ENCODE measurements at regions not wholly inside any gene's neighbourhood (a gene's known extent, or its start where the extent isn't known, plus 50 kb on each side); places are given as distances from the start of the nearest gene placed in this dataset.

DNA sequence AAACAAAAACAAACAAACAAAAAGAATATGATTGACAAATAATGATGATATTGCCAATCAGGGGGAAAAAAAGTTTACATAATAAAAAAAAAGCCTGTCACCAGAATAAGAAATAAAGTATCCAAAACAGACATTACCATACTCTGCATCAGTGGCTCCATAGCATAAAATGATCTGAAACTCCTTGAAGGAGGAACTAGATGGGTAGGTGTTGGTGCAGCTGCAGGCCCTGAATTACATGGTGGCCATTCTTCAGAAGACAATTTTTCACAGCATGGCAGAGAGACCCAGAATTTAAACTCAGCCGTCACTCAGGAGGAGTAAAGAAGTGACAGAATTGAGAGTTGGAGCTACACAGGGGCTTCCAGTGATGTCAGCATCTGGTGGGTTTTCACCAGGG is 60.2 kb downstream of the GLUL start:
- intact Hi-C loops (cut with micrococcal nuclease): loop anchor here (5.0 kb wide), 1 partner anchor 61 kb away; the partner anchor contains the start of gene GLUL
- peaks cover 0 to 12% (median 0%) of the 10 kb centered on the region in 3 donors for H3K9me3 ChIP-seq (ENCODE audit: control extremely low read depth in 1 of 3, control insufficient read depth in 2 of 3, insufficient read depth in 1 of 3, low read length in 2 of 3)
- H3K4me3 ChIP-seq (ENCODE audit: control extremely low read depth in 1 of 5, extremely low read depth in 1 of 5, insufficient read depth in 1 of 5, low read depth in 2 of 5, low read length in 4 of 5): no peak overlapping the region
- no peaks in the 10 kb centered on the region for H3K79me2 ChIP-seq (ENCODE audit: control insufficient read depth, insufficient read depth, low read length)
- POLR2A ChIA-PET: no interaction called here
- no peaks in the 10 kb centered on the region for H4K20me1 ChIP-seq (ENCODE audit: control insufficient read depth, insufficient read depth, low read length, poor library complexity, severe bottlenecking)
- WGBS (ENCODE audit: insufficient coverage): 0% methylated on average over 1 of the region's 1 CpG
- ATAC-seq (ENCODE audit: low read depth) (peak; percentile 65), DNase-seq (peak; percentile 35)
- H3K9ac ChIP-seq (ENCODE audit: low read length): no peak overlapping the region
- Mint-ChIP-seq H3K27me3 (peaks cover 3% of the 10 kb centered on the region), H3K4me3 (peak overlapping the region; percentile 13), H3K27ac (peak overlapping the region; percentile 76), H3K9me3 (ENCODE audit: insufficient read depth) (peaks cover 2% of the 10 kb centered on the region), H3K4me1 (peaks cover 16% of the 10 kb centered on the region)
- H2AFZ ChIP-seq (ENCODE audit: insufficient read depth, low read depth, low read length, poor library complexity, severe bottlenecking): peak overlapping the region; percentile 15
- H3K36me3 ChIP-seq (replicated peaks in 1 of 2; ENCODE audit: control extremely low read depth in 1 of 2, control insufficient read depth in 1 of 2, extremely low read depth in 1 of 2, insufficient read depth in 2 of 2, low read length in 1 of 2): no peaks in the 10 kb centered on the region
- no peaks in the 10 kb centered on the region for H3K27me3 ChIP-seq (replicated peaks in 1 of 4; ENCODE audit: control extremely low read depth in 1 of 4, control insufficient read depth in 3 of 4, insufficient read depth in 4 of 4, low read length in 3 of 4)
- TF ChIP-seq, protein P1, sequence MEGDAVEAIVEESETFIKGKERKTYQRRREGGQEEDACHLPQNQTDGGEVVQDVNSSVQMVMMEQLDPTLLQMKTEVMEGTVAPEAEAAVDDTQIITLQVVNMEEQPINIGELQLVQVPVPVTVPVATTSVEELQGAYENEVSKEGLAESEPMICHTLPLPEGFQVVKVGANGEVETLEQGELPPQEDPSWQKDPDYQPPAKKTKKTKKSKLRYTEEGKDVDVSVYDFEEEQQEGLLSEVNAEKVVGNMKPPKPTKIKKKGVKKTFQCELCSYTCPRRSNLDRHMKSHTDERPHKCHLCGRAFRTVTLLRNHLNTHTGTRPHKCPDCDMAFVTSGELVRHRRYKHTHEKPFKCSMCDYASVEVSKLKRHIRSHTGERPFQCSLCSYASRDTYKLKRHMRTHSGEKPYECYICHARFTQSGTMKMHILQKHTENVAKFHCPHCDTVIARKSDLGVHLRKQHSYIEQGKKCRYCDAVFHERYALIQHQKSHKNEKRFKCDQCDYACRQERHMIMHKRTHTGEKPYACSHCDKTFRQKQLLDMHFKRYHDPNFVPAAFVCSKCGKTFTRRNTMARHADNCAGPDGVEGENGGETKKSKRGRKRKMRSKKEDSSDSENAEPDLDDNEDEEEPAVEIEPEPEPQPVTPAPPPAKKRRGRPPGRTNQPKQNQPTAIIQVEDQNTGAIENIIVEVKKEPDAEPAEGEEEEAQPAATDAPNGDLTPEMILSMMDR (IDR thresholded peaks at IDR 0.05): no peak
- TF ChIP-seq EZH2 (IDR thresholded peaks at IDR 0.05; ENCODE audit: borderline replicate concordance, insufficient read depth, low read depth, low read length, poor library complexity, severe bottlenecking): no peak
- peak overlapping the region; percentile 34 for H3K4me2 ChIP-seq (replicated peaks; ENCODE audit: low read depth, low read length, poor library complexity, severe bottlenecking)
- peak overlapping the region in 1 of 2 donors; percentile 36 for H3K27ac ChIP-seq (ENCODE audit: low read length in 2 of 2)
- CTCF ChIA-PET: no interaction called here
- peaks cover 7 to 16% of the 10 kb centered on the region in 2 donors for H3K4me1 ChIP-seq (ENCODE audit: control insufficient read depth in 2 of 2, insufficient read depth in 2 of 2, low read length in 2 of 2)

DNA sequence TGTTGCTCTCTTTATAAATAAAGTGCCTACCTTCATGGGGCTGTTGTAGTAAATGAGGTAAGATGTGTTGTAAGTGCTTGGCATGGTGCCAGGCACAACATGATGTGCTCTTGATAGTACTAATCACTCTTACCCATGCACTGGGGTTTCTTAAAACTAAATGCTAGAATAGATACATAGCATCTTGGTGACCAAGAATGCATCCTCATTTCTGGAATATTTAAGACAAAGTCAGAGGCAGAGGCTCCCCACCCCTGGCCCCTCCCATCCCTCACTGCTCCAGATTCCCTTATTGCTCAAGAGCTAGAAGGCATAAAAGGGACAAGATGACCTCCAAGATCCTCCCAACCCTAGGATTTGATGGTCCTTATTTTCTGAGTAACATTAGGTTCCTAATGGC is 61.3 kb downstream of the GLUL start:
- Histone ChIP-seq H3K4me1 (ENCODE audit: control insufficient read depth in 2 of 2, insufficient read depth in 2 of 2, low read length in 2 of 2) (peaks cover 7 to 16% of the 10 kb centered on the region in 2 donors), H3K27ac (ENCODE audit: low read length in 2 of 2) (no peak overlapping the region), H4K20me1 (ENCODE audit: control insufficient read depth, insufficient read depth, low read length, poor library complexity, severe bottlenecking) (no peaks in the 10 kb centered on the region), H3K79me2 (ENCODE audit: control insufficient read depth, insufficient read depth, low read length) (no peaks in the 10 kb centered on the region), H3K27me3 (replicated peaks in 1 of 4; ENCODE audit: control extremely low read depth in 1 of 4, control insufficient read depth in 3 of 4, insufficient read depth in 4 of 4, low read length in 3 of 4) (no peaks in the 10 kb centered on the region), H3K4me3 (ENCODE audit: control extremely low read depth in 1 of 5, extremely low read depth in 1 of 5, insufficient read depth in 1 of 5, low read depth in 2 of 5, low read length in 4 of 5) (no peak overlapping the region), H3K4me2 (replicated peaks; ENCODE audit: low read depth, low read length, poor library complexity, severe bottlenecking) (no peak overlapping the region), H2AFZ (ENCODE audit: insufficient read depth, low read depth, low read length, poor library complexity, severe bottlenecking) (no peak overlapping the region), H3K9ac (ENCODE audit: low read length) (no peak overlapping the region), H3K36me3 (replicated peaks in 1 of 2; ENCODE audit: control extremely low read depth in 1 of 2, control insufficient read depth in 1 of 2, extremely low read depth in 1 of 2, insufficient read depth in 2 of 2, low read length in 1 of 2) (no peaks in the 10 kb centered on the region), H3K9me3 (ENCODE audit: control extremely low read depth in 1 of 3, control insufficient read depth in 2 of 3, insufficient read depth in 1 of 3, low read length in 2 of 3) (peaks cover 0 to 12% (median 0%) of the 10 kb centered on the region in 3 donors)
- ChIA-PET POLR2A (no interaction called here), CTCF (no interaction called here)
- DNase-seq: no peak
- no peak for ATAC-seq (ENCODE audit: low read depth)
- H3K4me1 Mint-ChIP-seq: peaks cover 16% of the 10 kb centered on the region
- no peaks in the 10 kb centered on the region for H3K27me3 Mint-ChIP-seq
- TF ChIP-seq, protein P1 (IDR thresholded peaks at IDR 0.05): no peak
- no peak for TF ChIP-seq EZH2 (IDR thresholded peaks at IDR 0.05; ENCODE audit: borderline replicate concordance, insufficient read depth, low read depth, low read length, poor library complexity, severe bottlenecking)
- no peak overlapping the region for H3K27ac Mint-ChIP-seq
- intact Hi-C loops (cut with micrococcal nuclease): loop anchor here (5.0 kb wide), 1 partner anchor 62 kb away; the partner anchor contains the start of gene GLUL
- H3K9me3 Mint-ChIP-seq (ENCODE audit: insufficient read depth): peaks cover 2% of the 10 kb centered on the region
- H3K4me3 Mint-ChIP-seq: no peak overlapping the region

Data from B cell (primary cell).